A204.1 (cell line): ENCODE measurements at regions not wholly inside any gene's neighbourhood (a gene's known extent, or its start where the extent isn't known, plus 50 kb on each side); places are given as distances from the start of the nearest gene placed in this dataset.
"Not testable (repeated sequence)": the region's sequence is repeated elsewhere in the genome, so short reads cannot be mapped to it uniquely, and the experiment has no call there.

Experiments used
- FAIRE-seq: peaks from 2 replicates; lab custom pipeline; 2012; peaks lifted over from hg19 to GRCh38; lab: Jason Lieb, UNC

- FAIRE-seq = no peak
Observed at GRCh38 chr14:44453433-44454171, 53.5 kb downstream of the FSCB start.

- FAIRE-seq = not testable (repeated sequence)
Observed at GRCh38 chr14:44450232-44450631, 56.9 kb downstream of the FSCB start.

GRCh38 chr14:44449680-44450079 is 57.4 kb downstream of the FSCB start:
- no peak for FAIRE-seq

GRCh38 chr14:44448951-44449358 is 58.1 kb downstream of the FSCB start:
- FAIRE-seq = no peak

- FAIRE-seq = no peak
Observed at GRCh38 chr14:44446965-44447364, 60.1 kb downstream of the FSCB start.

- FAIRE-seq = no peak
Observed at GRCh38 chr14:44444454-44444853, 62.6 kb downstream of the FSCB start.

GRCh38 chr14:44438936-44439335 is 68.1 kb downstream of the FSCB start:
- no peak for FAIRE-seq

GRCh38 chr14:44438221-44438620 is 68.9 kb downstream of the FSCB start:
- FAIRE-seq = no peak

GRCh38 chr14:44436458-44436857 is 70.6 kb downstream of the FSCB start:
- no peak for FAIRE-seq

GRCh38 chr14:44428231-44428945 is 78.7 kb downstream of the FSCB start:
- no peak for FAIRE-seq

- no peak for FAIRE-seq
Observed at GRCh38 chr14:44422699-44423098, 84.4 kb downstream of the FSCB start.

GRCh38 chr14:44420226-44420625 is 86.9 kb downstream of the FSCB start:
- no peak for FAIRE-seq

GRCh38 chr14:44418856-44419255 is 88.2 kb downstream of the FSCB start:
- FAIRE-seq = no peak

- FAIRE-seq = no peak
Observed at GRCh38 chr14:44417809-44418208, 89.3 kb downstream of the FSCB start.

GRCh38 chr14:44414646-44415045 is 92.4 kb downstream of the FSCB start:
- FAIRE-seq = no peak

GRCh38 chr14:44412858-44413569 is 94.1 kb downstream of the FSCB start:
- FAIRE-seq = no peak

- no peak for FAIRE-seq
Observed at GRCh38 chr14:44405011-44405486, 102.0 kb downstream of the FSCB start.

- no peak for FAIRE-seq
Observed at GRCh38 chr14:44404599-44404998, 102.5 kb downstream of the FSCB start.

- FAIRE-seq = no peak
Observed at GRCh38 chr14:44404036-44404435, 103.0 kb downstream of the FSCB start.

- no peak for FAIRE-seq
Observed at GRCh38 chr14:44403193-44403592, 103.9 kb downstream of the FSCB start.

- FAIRE-seq = no peak
Observed at GRCh38 chr14:44396226-44396625, 110.9 kb downstream of the FSCB start.

- no peak for FAIRE-seq
Observed at GRCh38 chr14:44392984-44393383, 114.1 kb downstream of the FSCB start.

GRCh38 chr14:44388306-44388705 is 118.8 kb downstream of the FSCB start:
- no peak for FAIRE-seq
